ENCODE measurements at regions not wholly inside any gene's neighbourhood (a gene's known extent, or its start where the extent isn't known, plus 50 kb on each side); places are given as distances from the start of the nearest gene placed in this dataset.
"Not testable (repeated sequence)": the region's sequence is repeated elsewhere in the genome, so short reads cannot be mapped to it uniquely, and the experiment has no call there.

- TF ChIP-seq EP300, CTCF (IDR thresholded peaks at IDR 0.05): not testable (repeated sequence)
Observed at GRCh38 chr2:64899876-64900275, 89.3 kb upstream of the SLC1A4 start.
